Endothelial cell of umbilical vein (primary cell): ENCODE measurements at regions not wholly inside any gene's neighbourhood (a gene's known extent, or its start where the extent isn't known, plus 50 kb on each side); places are given as distances from the start of the nearest gene placed in this dataset.

Experiments
- CTCF ChIP-seq, 2 donors: IDR thresholded peaks; 1 replicate in 1 of 2; 2 replicates in 1 of 2; pipeline ENCODE4 v1.5.1; 2011; ENCODE audit warnings: low read length in 2 of 2, mild to moderate bottlenecking in 2 of 2, moderate library complexity in 2 of 2, control low read depth in 1 of 2, inconsistent platforms in 1 of 2, low read depth in 1 of 2; ENCODE audit not compliant: insufficient read depth in 1 of 2; ENCODE audit errors: extremely low read depth in 1 of 2
- POLR2A ChIP-seq: IDR thresholded peaks from 2 replicates; pipeline ENCODE4 v1.6.1; 2012; ENCODE audit warnings: low read depth, mild to moderate bottlenecking, control low read depth, low read length
- POLR2AphosphoS5 ChIP-seq: IDR thresholded peaks from 2 replicates; pipeline ENCODE4 v1.6.1; 2012; ENCODE audit warnings: low read depth, mild to moderate bottlenecking, control low read depth, low read length, moderate library complexity; ENCODE audit not compliant: insufficient read depth

- no peak for TF ChIP-seq CTCF (IDR thresholded peaks at IDR 0.05; ENCODE audit: extremely low read depth in 1 of 2, insufficient read depth in 1 of 2, low read depth in 1 of 2, low read length in 2 of 2)
- no peak for TF ChIP-seq POLR2A
- TF ChIP-seq POLR2AphosphoS5: no peak
Measured at GRCh38 chr1:187588917-187589316, 760.2 kb downstream of the PLA2G4A start.
